Keratinocyte (primary cell): ENCODE measurements at regions not wholly inside any gene's neighbourhood (a gene's known extent, or its start where the extent isn't known, plus 50 kb on each side); places are given as distances from the start of the nearest gene placed in this dataset.

Experiments used
- CTCF ChIP-seq, 3 experiments: IDR thresholded peaks in 1 of 3; conservative IDR thresholded peaks in 1 of 3; optimal IDR thresholded peaks in 1 of 3; 2 replicates in 2 of 3; 3 replicates in 1 of 3; pipeline versions ENCODE3 to v1.5.1; 2011; ENCODE audit warnings: low read length in 3 of 3, mild to moderate bottlenecking in 3 of 3, moderate library complexity in 2 of 3, control low read depth in 1 of 3, inconsistent platforms in 1 of 3; ENCODE audit not compliant: insufficient read depth in 2 of 3; ENCODE audit errors: extremely low read depth in 1 of 3
- EZH2 ChIP-seq: IDR thresholded peaks from one replicate; pipeline ENCODE4 v1.6.1; 2012; ENCODE audit warnings: inconsistent platforms, mild to moderate bottlenecking, low read length, moderate library complexity

- no peak for TF ChIP-seq CTCF (optimal IDR thresholded peaks at IDR 0.05 in 1 of 3, IDR thresholded peaks at IDR 0.05 in 1 of 3, conservative IDR thresholded peaks at IDR 0.05 in 1 of 3; ENCODE audit: extremely low read depth in 1 of 3, insufficient read depth in 2 of 3, low read length in 3 of 3)
- TF ChIP-seq EZH2, result no peak
These were observed 53.0 kb upstream of the TRPC7 start for GRCh38 chr5:136418301-136418700.
